A673 (cell line): ENCODE measurements at regions not wholly inside any gene's neighbourhood (a gene's known extent, or its start where the extent isn't known, plus 50 kb on each side); places are given as distances from the start of the nearest gene placed in this dataset.

Source experiments
- EZH2 ChIP-seq: fragments of 200-600 bp; sonication (generic); IDR thresholded peaks from 2 replicates; pipeline ENCODE4 v1.6.1; 2017; ENCODE audit warnings: borderline replicate concordance, low read depth, mild to moderate bottlenecking, mixed read lengths, antibody characterized with exemption, low read length; ENCODE audit not compliant: poor library complexity, severe bottlenecking
- TF ChIP-seq, protein P1 (sequence below): fragments of 300-800, 200-600 bp; sonication (generic); conservative IDR thresholded peaks from 2 replicates; pipeline ENCODE4 v1.5.1; 2017; ENCODE audit warnings: low read depth, mild to moderate bottlenecking, antibody characterized with exemption, low read length, moderate library complexity, mixed read lengths

DNA sequence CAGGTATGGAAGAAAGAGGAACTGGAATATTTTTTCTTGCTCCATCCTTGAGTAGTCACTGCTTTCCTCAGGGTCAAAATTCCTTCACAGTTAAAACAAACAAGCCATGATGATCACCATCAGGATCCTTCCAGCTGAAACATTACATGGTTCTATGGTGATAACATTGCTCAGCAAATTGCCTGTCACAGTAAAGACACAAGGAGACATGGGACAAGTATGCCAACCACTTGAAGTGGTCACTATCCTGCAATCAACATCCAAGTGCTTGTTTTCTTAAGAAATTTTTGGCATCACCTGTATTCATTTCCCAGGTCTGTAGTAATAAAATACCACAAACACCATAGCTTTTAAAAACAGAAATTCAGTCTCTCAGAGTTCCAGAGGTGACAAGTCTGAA lies 662.2 kb downstream of the CDH8 start:
- TF ChIP-seq, protein P1, sequence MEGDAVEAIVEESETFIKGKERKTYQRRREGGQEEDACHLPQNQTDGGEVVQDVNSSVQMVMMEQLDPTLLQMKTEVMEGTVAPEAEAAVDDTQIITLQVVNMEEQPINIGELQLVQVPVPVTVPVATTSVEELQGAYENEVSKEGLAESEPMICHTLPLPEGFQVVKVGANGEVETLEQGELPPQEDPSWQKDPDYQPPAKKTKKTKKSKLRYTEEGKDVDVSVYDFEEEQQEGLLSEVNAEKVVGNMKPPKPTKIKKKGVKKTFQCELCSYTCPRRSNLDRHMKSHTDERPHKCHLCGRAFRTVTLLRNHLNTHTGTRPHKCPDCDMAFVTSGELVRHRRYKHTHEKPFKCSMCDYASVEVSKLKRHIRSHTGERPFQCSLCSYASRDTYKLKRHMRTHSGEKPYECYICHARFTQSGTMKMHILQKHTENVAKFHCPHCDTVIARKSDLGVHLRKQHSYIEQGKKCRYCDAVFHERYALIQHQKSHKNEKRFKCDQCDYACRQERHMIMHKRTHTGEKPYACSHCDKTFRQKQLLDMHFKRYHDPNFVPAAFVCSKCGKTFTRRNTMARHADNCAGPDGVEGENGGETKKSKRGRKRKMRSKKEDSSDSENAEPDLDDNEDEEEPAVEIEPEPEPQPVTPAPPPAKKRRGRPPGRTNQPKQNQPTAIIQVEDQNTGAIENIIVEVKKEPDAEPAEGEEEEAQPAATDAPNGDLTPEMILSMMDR, result no peak
- no peak for TF ChIP-seq EZH2
